Upper lobe of right lung (tissue), 1 donor: ENCODE measurements at regions not wholly inside any gene's neighbourhood (a gene's known extent, or its start where the extent isn't known, plus 50 kb on each side); places are given as distances from the start of the nearest gene placed in this dataset.

Experiments used
- ATAC-seq: fragments of 200-7000 bp; cut with Tn5 transposase; one replicate; pipeline ENCODE4 v1.9.1; 2020; ENCODE audit warnings: mild to moderate bottlenecking, moderate library complexity
- DNase-seq: peaks from one replicate; pipeline ENCODE4 v3.0.0-alpha.2; 2020
- H3K27ac ChIP-seq: fragments of 200-600 bp; one replicate; pipeline ENCODE4 v1.8.0; 2022
- H3K27me3 ChIP-seq: fragments of 200-600 bp; one replicate; pipeline ENCODE4 v1.8.0; 2022; ENCODE audit warnings: mild to moderate bottlenecking
- H3K36me3 ChIP-seq: fragments of 200-600 bp; one replicate; pipeline ENCODE4 v1.8.0; 2022
- H3K4me1 ChIP-seq: fragments of 200-600 bp; one replicate; pipeline ENCODE4 v1.8.0; 2022
- H3K4me3 ChIP-seq: fragments of 200-600 bp; one replicate; pipeline ENCODE4 v1.8.0; 2022; ENCODE audit warnings: mild to moderate bottlenecking
- H3K9me3 ChIP-seq: fragments of 200-600 bp; one replicate; pipeline ENCODE4 v1.8.0; 2022
- CTCF ChIP-seq: fragments of 200-600 bp; IDR thresholded peaks from one replicate; pipeline ENCODE4 v1.8.0; 2022; ENCODE audit warnings: antibody characterized with exemption
- intact Hi-C: fragments of 100-400 bp; cut with DNase I; formaldehyde crosslinking; loops from one replicate; pipeline ENCODE4 v1.11.0; 2022
- donor health status: DM: no; HTN: yes; CAD: no; lungs with severe emphysema.

- Histone ChIP-seq H3K4me3 (no peak overlapping the region), H3K27me3 (no peaks in the 10 kb centered on the region), H3K27ac (no peak overlapping the region), H3K9me3 (no peaks in the 10 kb centered on the region), H3K36me3 (no peaks in the 10 kb centered on the region), H3K4me1 (peaks cover 5% of the 10 kb centered on the region)
- no peak for ATAC-seq
- TF ChIP-seq CTCF: peak; percentile 11
- intact Hi-C loops: no loop called here
- no peak for DNase-seq
These were observed 63.1 kb upstream of the ADRB1 start for GRCh38 chr10:113980408-113981087.

- Histone ChIP-seq H3K36me3 (no peaks in the 10 kb centered on the region), H3K9me3 (no peaks in the 10 kb centered on the region), H3K27ac (peak overlapping the region; percentile 42), H3K4me1 (peaks cover 5% of the 10 kb centered on the region), H3K4me3 (no peak overlapping the region), H3K27me3 (no peaks in the 10 kb centered on the region)
- ATAC-seq: no peak
- DNase-seq: no peak
- intact Hi-C loops: no loop called here
- TF ChIP-seq CTCF: no peak
These were observed 61.4 kb upstream of the ADRB1 start for GRCh38 chr10:113982296-113982695.

- TF ChIP-seq CTCF: no peak
- intact Hi-C loops: no loop called here
- Histone ChIP-seq H3K27ac (peak overlapping the region; percentile 42), H3K36me3 (no peaks in the 10 kb centered on the region), H3K9me3 (no peaks in the 10 kb centered on the region), H3K4me3 (no peak overlapping the region), H3K27me3 (no peaks in the 10 kb centered on the region), H3K4me1 (peaks cover 5% of the 10 kb centered on the region)
- peak; percentile 76 for DNase-seq
- peak; percentile 94 for ATAC-seq
These were observed 60.9 kb upstream of the ADRB1 start for GRCh38 chr10:113982769-113983168.

- H3K27ac ChIP-seq: peak overlapping the region; percentile 42
- no peak overlapping the region for H3K4me3 ChIP-seq
- DNase-seq (no peak), ATAC-seq (no peak)
- H3K9me3 ChIP-seq: no peaks in the 10 kb centered on the region
- H3K36me3 ChIP-seq: no peaks in the 10 kb centered on the region
- no peaks in the 10 kb centered on the region for H3K27me3 ChIP-seq
- no peak for TF ChIP-seq CTCF
- peaks cover 5% of the 10 kb centered on the region for H3K4me1 ChIP-seq
- intact Hi-C loops: no loop called here
These were observed 60.1 kb upstream of the ADRB1 start for GRCh38 chr10:113983552-113983951.

- Histone ChIP-seq H3K4me1 (peaks cover 5% of the 10 kb centered on the region), H3K9me3 (no peaks in the 10 kb centered on the region), H3K4me3 (no peak overlapping the region), H3K36me3 (no peaks in the 10 kb centered on the region), H3K27ac (no peak overlapping the region), H3K27me3 (no peaks in the 10 kb centered on the region)
- DNase-seq: no peak
- intact Hi-C loops: no loop called here
- no peak for ATAC-seq
- TF ChIP-seq CTCF: no peak
These were observed 58.3 kb upstream of the ADRB1 start for GRCh38 chr10:113985297-113985844.
